ENCODE measurements at regions not wholly inside any gene's neighbourhood (a gene's known extent, or its start where the extent isn't known, plus 50 kb on each side); places are given as distances from the start of the nearest gene placed in this dataset.
A peak's percentile ranks its signal among the peaks of the same experiment; 100 is the strongest.

- TF ChIP-seq ZBTB49 (CRISPR knock-in tag; IDR thresholded peaks at IDR 0.05; ENCODE audit: borderline replicate concordance) (no peak), FOXP4 (CRISPR knock-in tag; IDR thresholded peaks at IDR 0.05; ENCODE audit: borderline replicate concordance) (no peak), PPARD (CRISPR knock-in tag; IDR thresholded peaks at IDR 0.05) (peak; percentile 94), HMG20B (CRISPR knock-in tag; IDR thresholded peaks at IDR 0.05) (0 out of 2 replicates have a peak, but pooled peaks have one; percentile 31)
These were observed 62.1 kb upstream of the HMGXB4 start (continued) for GRCh38 chr22:35195226-35195625.

DNA sequence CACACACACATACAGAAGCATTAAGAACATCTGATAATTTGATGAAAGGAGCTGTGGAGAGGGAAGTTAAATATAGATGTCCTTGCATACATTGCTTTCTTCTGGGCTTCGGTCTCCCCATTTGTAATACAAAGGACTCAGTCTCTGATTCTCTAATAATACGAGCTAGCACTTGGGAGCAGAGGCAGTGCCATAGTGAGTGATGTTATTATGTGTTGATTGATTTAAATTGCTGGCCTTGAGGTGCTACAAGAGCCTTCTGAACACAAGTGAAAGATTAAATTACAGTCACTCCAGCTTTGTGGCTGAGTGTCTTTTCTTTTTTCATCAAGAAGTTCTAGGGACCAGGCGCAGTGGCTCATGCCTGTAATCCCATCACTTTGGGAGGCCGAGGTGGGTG is 61.5 kb upstream of the HMGXB4 start:
- Histone ChIP-seq H3K36me3 (ENCODE audit: control insufficient read depth, insufficient read depth, low read length) (peaks cover 46% of the 10 kb centered on the region), H4K20me1 (replicated peaks; ENCODE audit: control insufficient read depth, insufficient read depth, low read length) (no peaks in the 10 kb centered on the region), H3K9me1 (ENCODE audit: control insufficient read depth, insufficient read depth, low read length) (no peaks in the 10 kb centered on the region), H3K4me3 (no peak overlapping the region), H3K79me2 (ENCODE audit: control insufficient read depth, insufficient read depth, low read length) (no peaks in the 10 kb centered on the region), H3K27me3 (ENCODE audit: control insufficient read depth in 2 of 2, insufficient read depth in 2 of 2, low read length in 2 of 2) (no peaks in the 10 kb centered on the region), H3K4me2 (ENCODE audit: insufficient read depth, low read length) (no peak overlapping the region), H3K4me1 (replicated peaks in 1 of 2; ENCODE audit: control insufficient read depth in 2 of 2, insufficient read depth in 2 of 2, low read length in 2 of 2) (no peaks in the 10 kb centered on the region), H3K9me3 (replicated peaks; ENCODE audit: control insufficient read depth, insufficient read depth, low read depth, low read length) (no peaks in the 10 kb centered on the region), H2AFZ (ENCODE audit: low read depth, low read length) (no peak overlapping the region), H3K9ac (ENCODE audit: insufficient read depth in 1 of 2, low read depth in 2 of 2, low read length in 2 of 2) (no peak overlapping the region), H3K27ac (ENCODE audit: extremely low read depth, low read depth, low read length) (no peak overlapping the region)
- TF ChIP-seq, protein P1, sequence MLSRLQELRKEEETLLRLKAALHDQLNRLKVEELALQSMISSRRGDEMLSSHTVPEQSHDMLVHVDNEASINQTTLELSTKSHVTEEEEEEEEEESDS (CRISPR knock-in tag; IDR thresholded peaks at IDR 0.05), result no peak
- TF ChIP-seq RFX5 (IDR thresholded peaks at IDR 0.05; ENCODE audit: low read depth, low read length) (no peak), CBFA2T2 (conservative IDR thresholded peaks at IDR 0.05) (no peak), ZNF644 (tag; IDR thresholded peaks at IDR 0.05; ENCODE audit: low read depth) (no peak), MCM2 (IDR thresholded peaks at IDR 0.05; ENCODE audit: low read depth) (no peak), ZNF75A (CRISPR knock-in tag; IDR thresholded peaks at IDR 0.05) (no peak), ZNF695 (CRISPR knock-in tag; IDR thresholded peaks at IDR 0.05) (no peak), ZNF77 (CRISPR knock-in tag; IDR thresholded peaks at IDR 0.05) (no peak)
- FAIRE-seq (no peak), ATAC-seq (no peak), DNase-seq (ENCODE audit: extremely low read depth in 1 of 4, low spot score in 3 of 4) (no peak)
- in situ Hi-C loops (cut with MboI) (no loop called here), intact Hi-C loops (cut with micrococcal nuclease) (no loop called here)
- CTCF ChIA-PET (ENCODE audit: low intra/inter-chr PET ratio), result interaction anchor here (0.9 kb wide), 1 partner anchor 36 kb away, joined by 3 read pairs; no protein-coding TSS in a partner anchor
- WGBS (ENCODE audit: insufficient coverage, low coverage, missing lambda C conversion rate), result 98% methylated on average over 3 of the region's 4 CpGs
- POLR2A ChIA-PET, result interaction anchor here (0.6 to 1.1 kb wide), 3 partner anchors 10 to 290 kb away, joined by 3 read pairs; no protein-coding TSS in a partner anchor
- BruUV-seq (replicated peaks), result no TSS peak
